H9 (cell line): ENCODE measurements at regions not wholly inside any gene's neighbourhood (a gene's known extent, or its start where the extent isn't known, plus 50 kb on each side); places are given as distances from the start of the nearest gene placed in this dataset.

ENCODE experiments used
- DNase-seq: peaks from one replicate; pipeline ENCODE4 v3.0.0-alpha.2; 2017
- H2AFZ ChIP-seq: one replicate; pipeline ENCODE4 v1.6.1; 2013; ENCODE audit warnings: mild to moderate bottlenecking, low read length, control low read depth, moderate library complexity
- H2AK5ac ChIP-seq: 2 replicates; pipeline ENCODE4 v1.6.1; 2013; ENCODE audit warnings: low read length, control low read depth, mixed read lengths; ENCODE audit not compliant: insufficient read length
- H2BK120ac ChIP-seq: one replicate; pipeline ENCODE4 v1.6.1; 2013; ENCODE audit warnings: low read depth, mild to moderate bottlenecking, low read length, control low read depth, inconsistent platforms; ENCODE audit not compliant: poor library complexity, severe bottlenecking
- H2BK12ac ChIP-seq: 2 replicates; pipeline ENCODE4 v1.6.1; 2013; ENCODE audit warnings: low read length, control low read depth, mixed read lengths, low read depth; ENCODE audit not compliant: insufficient read length
- H2BK15ac ChIP-seq: 2 replicates; pipeline ENCODE4 v1.6.1; 2013; ENCODE audit warnings: low read depth, low read length, control low read depth
- H2BK20ac ChIP-seq: one replicate; pipeline ENCODE4 v1.6.1; 2013; ENCODE audit warnings: low read depth, mild to moderate bottlenecking, low read length, control low read depth, inconsistent platforms; ENCODE audit not compliant: poor library complexity, severe bottlenecking
- H2BK5ac ChIP-seq: 2 replicates; pipeline ENCODE4 v1.6.1; 2013; ENCODE audit warnings: low read length, control low read depth, mixed read lengths; ENCODE audit not compliant: insufficient read length
- H3K14ac ChIP-seq: 2 replicates; pipeline ENCODE4 v1.6.1; 2013; ENCODE audit warnings: low read length, control low read depth; ENCODE audit not compliant: insufficient read depth
- H3K18ac ChIP-seq: 2 replicates; pipeline ENCODE4 v1.6.1; 2013; ENCODE audit warnings: low read depth, mild to moderate bottlenecking, mixed read lengths, low read length, control low read depth; ENCODE audit not compliant: insufficient read length
- H3K23ac ChIP-seq: 2 replicates; pipeline ENCODE4 v1.6.1; 2013; ENCODE audit warnings: low read length, control low read depth, mixed read lengths, low read depth; ENCODE audit not compliant: insufficient read length
- H3K23me2 ChIP-seq: 2 replicates; pipeline ENCODE4 v1.6.1; 2013; ENCODE audit warnings: low read depth, mild to moderate bottlenecking, mixed read lengths, low read length, control low read depth; ENCODE audit not compliant: insufficient read length, poor library complexity, severe bottlenecking
- H3K27ac ChIP-seq: 2 replicates; pipeline ENCODE4 v1.5.1; 2013; ENCODE audit warnings: low read length, control low read depth, mixed read lengths, low read depth; ENCODE audit not compliant: insufficient read length
- H3K27me3 ChIP-seq: 2 replicates; pipeline ENCODE4 v1.6.1; 2013; ENCODE audit warnings: low read length, control low read depth, inconsistent platforms; ENCODE audit not compliant: insufficient read depth
- H3K4ac ChIP-seq: 2 replicates; pipeline ENCODE4 v1.6.1; 2013; ENCODE audit warnings: low read depth, mild to moderate bottlenecking, control low read depth, inconsistent platforms, low read length, moderate library complexity
- H3K4me1 ChIP-seq: 2 replicates; pipeline ENCODE4 v1.6.1; 2013; ENCODE audit warnings: low read length, control low read depth, inconsistent platforms; ENCODE audit not compliant: insufficient read depth
- H3K4me2 ChIP-seq: 2 replicates; pipeline ENCODE4 v1.6.1; 2013; ENCODE audit warnings: low read length, control low read depth, mixed read lengths; ENCODE audit not compliant: insufficient read length, insufficient read depth
- H3K56ac ChIP-seq: 2 replicates; pipeline ENCODE4 v1.6.1; 2013; ENCODE audit warnings: low read depth, mild to moderate bottlenecking, mixed read lengths, low read length, control low read depth; ENCODE audit not compliant: insufficient read length
- H3K79me1 ChIP-seq: 2 replicates; pipeline ENCODE4 v1.6.1; 2013; ENCODE audit warnings: low read depth, mild to moderate bottlenecking, moderate library complexity, low read length, control low read depth, inconsistent platforms; ENCODE audit not compliant: insufficient read depth, poor library complexity, severe bottlenecking
- H3K79me2 ChIP-seq: 2 replicates; pipeline ENCODE4 v1.6.1; 2013; ENCODE audit warnings: low read length, control low read depth, inconsistent platforms; ENCODE audit not compliant: insufficient read depth
- H3K9ac ChIP-seq: 2 replicates; pipeline ENCODE4 v1.6.1; 2013; ENCODE audit warnings: low read length, control low read depth, mixed read lengths; ENCODE audit not compliant: insufficient read length; ENCODE audit errors: extremely low read depth
- H3K9me3 ChIP-seq: one replicate; pipeline ENCODE4 v1.6.1; 2013; ENCODE audit warnings: low read depth, low read length, inconsistent platforms; ENCODE audit not compliant: control insufficient read depth
- H3T11ph ChIP-seq: one replicate; pipeline ENCODE4 v1.6.1; 2013; ENCODE audit warnings: mild to moderate bottlenecking, low read length, control low read depth, inconsistent platforms
- H4K20me1 ChIP-seq: one replicate; pipeline ENCODE4 v1.6.1; 2013; ENCODE audit not compliant: control insufficient read depth, insufficient read length, insufficient read depth
- H4K5ac ChIP-seq: 2 replicates; pipeline ENCODE4 v1.6.1; 2013; ENCODE audit warnings: low read depth, mild to moderate bottlenecking, mixed read lengths, low read length, control low read depth; ENCODE audit not compliant: insufficient read length
- H4K8ac ChIP-seq: replicated peaks from 2 replicates; pipeline ENCODE4 v1.6.1; 2013; ENCODE audit warnings: low read length, control low read depth, mixed read lengths, low read depth; ENCODE audit not compliant: insufficient read length
- H4K91ac ChIP-seq: 2 replicates; pipeline ENCODE4 v1.6.1; 2013; ENCODE audit warnings: low read depth, mild to moderate bottlenecking, moderate library complexity, mixed read lengths, low read length, control low read depth; ENCODE audit not compliant: insufficient read length
- H3K27ac Mint-ChIP-seq, 3 experiments: 2 replicates in 2 of 3; 3 replicates in 1 of 3; pipeline ENCODE4 v1.8.0; 2020 to 2021; ENCODE audit warnings: mixed read lengths in 3 of 3, mild to moderate bottlenecking in 1 of 3, moderate library complexity in 1 of 3
- H3K27me3 Mint-ChIP-seq: 2 replicates; pipeline ENCODE4 v1.8.0; 2021; ENCODE audit warnings: low read depth, mild to moderate bottlenecking, moderate library complexity, mixed read lengths
- H3K36me3 Mint-ChIP-seq, 3 experiments: 2 replicates in 2 of 3; 3 replicates in 1 of 3; pipeline ENCODE4 v1.8.0; 2020 to 2021; ENCODE audit warnings: low read depth in 3 of 3, mixed read lengths in 3 of 3; ENCODE audit not compliant: insufficient read depth in 1 of 3
- H3K4me1 Mint-ChIP-seq, 2 experiments: 2 replicates each; pipeline ENCODE4 v1.8.0; 2020; ENCODE audit warnings: mixed read lengths in 2 of 2
- H3K4me3 Mint-ChIP-seq, 2 experiments: 2 replicates in 1 of 2; 3 replicates in 1 of 2; pipeline ENCODE4 v1.8.0; 2020 to 2021; ENCODE audit warnings: mild to moderate bottlenecking in 2 of 2, mixed read lengths in 2 of 2, moderate library complexity in 1 of 2
- H3K9me3 Mint-ChIP-seq, 2 experiments: 2 replicates in 1 of 2; 3 replicates in 1 of 2; pipeline ENCODE4 v1.8.0; 2020; ENCODE audit warnings: mild to moderate bottlenecking in 2 of 2, mixed read lengths in 2 of 2, moderate library complexity in 1 of 2
- CTCF ChIP-seq: fragments of 200-600 bp; sonication (generic); conservative IDR thresholded peaks from 3 replicates; pipeline ENCODE4 v1.8.0; 2021; ENCODE audit warnings: antibody characterized with exemption, mild to moderate bottlenecking
- WGBS: extraction: QIAGEN DNeasy Blood & Tissue Kit; methylation state at CpG from one replicate; pipeline ENCODE4 v1.1.7; 2013; ENCODE audit warnings: missing lambda C conversion rate, low lambda C conversion rate, mixed read lengths; ENCODE audit not compliant: insufficient read length; ENCODE audit errors: extremely low coverage; 5-methylcytosine and 5-hydroxymethylcytosine counted together

GRCh38 chr22:49499433-49500075 lies 328.1 kb downstream of the BRD1 start:
- Mint-ChIP-seq H3K4me1 (peaks cover 0 to 5% of the 10 kb centered on the region in 2 experiments; a peak in 2 of 4 replicates), H3K27me3 (peaks cover 2% of the 10 kb centered on the region), H3K27ac (no peak overlapping the region), H3K4me3 (no peak overlapping the region), H3K9me3 (peaks cover 0 to 2% of the 10 kb centered on the region in 2 experiments; a peak in 1 of 5 replicates), H3K36me3 (no peaks in the 10 kb centered on the region; a peak in 2 of 7 replicates)
- H2BK20ac ChIP-seq: no peak overlapping the region
- H4K5ac ChIP-seq: no peak overlapping the region
- no peak overlapping the region for H3K56ac ChIP-seq
- H3K9me3 ChIP-seq: no peaks in the 10 kb centered on the region
- H3K18ac ChIP-seq: no peak overlapping the region
- H3K79me1 ChIP-seq: no peaks in the 10 kb centered on the region
- H4K91ac ChIP-seq: no peak overlapping the region
- no peak overlapping the region for H3K4ac ChIP-seq
- no peak overlapping the region for H3K9ac ChIP-seq
- no peak overlapping the region for H2BK15ac ChIP-seq
- H2BK5ac ChIP-seq: no peak overlapping the region
- no peak overlapping the region for H2AFZ ChIP-seq
- no peak for TF ChIP-seq CTCF
- H3K4me1 ChIP-seq: no peaks in the 10 kb centered on the region
- no peak overlapping the region for H3K27ac ChIP-seq
- no peak overlapping the region for H2BK120ac ChIP-seq
- no peak for DNase-seq
- no peaks in the 10 kb centered on the region for H3K27me3 ChIP-seq
- H3T11ph ChIP-seq: no peak overlapping the region
- no peak overlapping the region for H3K14ac ChIP-seq
- no peak overlapping the region for H3K23ac ChIP-seq
- H4K8ac ChIP-seq: no peak overlapping the region
- H3K23me2 ChIP-seq: no peaks in the 10 kb centered on the region
- H3K4me2 ChIP-seq: no peak overlapping the region
- no CpG with 5 or more reads among the region's 1 CpG for WGBS
- H4K20me1 ChIP-seq: no peaks in the 10 kb centered on the region
- no peak overlapping the region for H2AK5ac ChIP-seq
- H3K79me2 ChIP-seq: no peaks in the 10 kb centered on the region
- H2BK12ac ChIP-seq: no peak overlapping the region
